GM18520 (cell line): ENCODE measurements at regions not wholly inside any gene's neighbourhood (a gene's known extent, or its start where the extent isn't known, plus 50 kb on each side); places are given as distances from the start of the nearest gene placed in this dataset.
"Not testable (repeated sequence)": the region's sequence is repeated elsewhere in the genome, so short reads cannot be mapped to it uniquely, and the experiment has no call there.

Source experiments
- ATAC-seq: cut with Tn5 transposase; IDR thresholded peaks from one replicate; pipeline ENCODE4 v1.9.1; 2021; ENCODE audit not compliant: unreplicated experiment

- not testable (repeated sequence) for ATAC-seq
Observed at GRCh38 chr1:148210624-148211023, 58.5 kb upstream of the NBPF11 start.

GRCh38 chr1:148210166-148210565, 58.1 kb upstream of the NBPF11 start:
- not testable (repeated sequence) for ATAC-seq

GRCh38 chr1:148202013-148202412, 49.9 kb upstream of the NBPF11 start:
- ATAC-seq: not testable (repeated sequence)
